WERI-Rb-1 (cell line): ENCODE measurements at regions not wholly inside any gene's neighbourhood (a gene's known extent, or its start where the extent isn't known, plus 50 kb on each side); places are given as distances from the start of the nearest gene placed in this dataset.

Experiments used
- DNase-seq: peaks from one replicate; pipeline ENCODE4 v3.0.0-alpha.2; 2020
- H3K27ac ChIP-seq: fragments of 250-450 bp; sonication (Bioruptor Pico); 2 replicates; pipeline ENCODE4 v1.5.1; 2020; ENCODE audit warnings: mild to moderate bottlenecking, moderate library complexity
- H3K27me3 ChIP-seq: fragments of 250-450 bp; sonication (Bioruptor Pico); 2 replicates; pipeline ENCODE4 v1.5.1; 2021; ENCODE audit warnings: mild to moderate bottlenecking, low read depth, moderate library complexity; ENCODE audit not compliant: insufficient read depth, severe bottlenecking
- H3K36me3 ChIP-seq: fragments of 250-450 bp; sonication (Bioruptor Pico); 2 replicates; pipeline ENCODE4 v1.5.1; 2020; ENCODE audit warnings: mild to moderate bottlenecking, moderate library complexity
- H3K4me3 ChIP-seq: 2 replicates; pipeline ENCODE4 v1.5.1; 2011; ENCODE audit warnings: low read depth, mild to moderate bottlenecking, control low read depth, low read length
- H3K9me3 ChIP-seq: fragments of 250-450 bp; sonication (Bioruptor Pico); 2 replicates; pipeline ENCODE4 v1.5.1; 2021; ENCODE audit warnings: mild to moderate bottlenecking, moderate library complexity; ENCODE audit not compliant: severe bottlenecking
- TF ChIP-seq, protein P1 (sequence below): IDR thresholded peaks from 2 replicates; pipeline ENCODE4 v1.5.1; 2011; ENCODE audit warnings: low read depth, mild to moderate bottlenecking, control low read depth, inconsistent platforms, low read length

DNA sequence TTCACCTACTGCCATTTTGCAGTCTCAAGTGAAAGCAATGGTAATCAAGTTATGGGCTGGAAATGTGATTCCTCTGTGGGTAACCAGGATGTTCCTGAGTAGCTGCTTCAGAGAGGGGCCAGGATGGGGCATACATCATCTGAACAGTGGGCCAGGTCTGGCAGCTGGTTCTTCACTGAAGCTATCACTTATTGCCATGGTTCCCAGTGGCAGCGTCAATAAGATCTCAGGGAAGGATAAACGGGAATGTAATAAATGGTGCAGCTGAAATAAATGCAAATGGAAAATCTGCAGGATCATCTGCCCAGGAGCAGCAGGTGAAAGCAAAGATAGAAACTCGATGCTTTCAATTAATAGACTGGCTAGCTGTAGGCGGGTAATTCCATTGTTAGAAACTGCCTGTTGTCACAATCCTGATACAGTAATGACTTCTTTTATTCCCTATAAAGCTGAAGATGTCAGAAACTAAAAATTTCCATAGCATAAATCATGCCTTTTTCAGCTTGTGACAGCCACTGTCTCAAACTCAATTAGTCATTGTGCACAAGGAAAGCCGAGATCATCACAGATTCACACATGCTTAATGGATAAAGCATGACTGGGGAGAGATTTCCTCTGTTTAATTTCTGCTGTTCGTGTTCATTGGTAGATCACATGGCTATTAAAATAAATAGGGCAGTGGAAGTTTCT is 56.2 kb upstream of the CCDC85A start:
- H3K27ac ChIP-seq: no peak overlapping the region
- H3K27me3 ChIP-seq: no peaks in the 10 kb centered on the region
- no peak overlapping the region for H3K4me3 ChIP-seq
- H3K36me3 ChIP-seq: no peaks in the 10 kb centered on the region
- no peak for DNase-seq
- TF ChIP-seq, protein P1, sequence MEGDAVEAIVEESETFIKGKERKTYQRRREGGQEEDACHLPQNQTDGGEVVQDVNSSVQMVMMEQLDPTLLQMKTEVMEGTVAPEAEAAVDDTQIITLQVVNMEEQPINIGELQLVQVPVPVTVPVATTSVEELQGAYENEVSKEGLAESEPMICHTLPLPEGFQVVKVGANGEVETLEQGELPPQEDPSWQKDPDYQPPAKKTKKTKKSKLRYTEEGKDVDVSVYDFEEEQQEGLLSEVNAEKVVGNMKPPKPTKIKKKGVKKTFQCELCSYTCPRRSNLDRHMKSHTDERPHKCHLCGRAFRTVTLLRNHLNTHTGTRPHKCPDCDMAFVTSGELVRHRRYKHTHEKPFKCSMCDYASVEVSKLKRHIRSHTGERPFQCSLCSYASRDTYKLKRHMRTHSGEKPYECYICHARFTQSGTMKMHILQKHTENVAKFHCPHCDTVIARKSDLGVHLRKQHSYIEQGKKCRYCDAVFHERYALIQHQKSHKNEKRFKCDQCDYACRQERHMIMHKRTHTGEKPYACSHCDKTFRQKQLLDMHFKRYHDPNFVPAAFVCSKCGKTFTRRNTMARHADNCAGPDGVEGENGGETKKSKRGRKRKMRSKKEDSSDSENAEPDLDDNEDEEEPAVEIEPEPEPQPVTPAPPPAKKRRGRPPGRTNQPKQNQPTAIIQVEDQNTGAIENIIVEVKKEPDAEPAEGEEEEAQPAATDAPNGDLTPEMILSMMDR: no peak
- H3K9me3 ChIP-seq: no peaks in the 10 kb centered on the region

DNA sequence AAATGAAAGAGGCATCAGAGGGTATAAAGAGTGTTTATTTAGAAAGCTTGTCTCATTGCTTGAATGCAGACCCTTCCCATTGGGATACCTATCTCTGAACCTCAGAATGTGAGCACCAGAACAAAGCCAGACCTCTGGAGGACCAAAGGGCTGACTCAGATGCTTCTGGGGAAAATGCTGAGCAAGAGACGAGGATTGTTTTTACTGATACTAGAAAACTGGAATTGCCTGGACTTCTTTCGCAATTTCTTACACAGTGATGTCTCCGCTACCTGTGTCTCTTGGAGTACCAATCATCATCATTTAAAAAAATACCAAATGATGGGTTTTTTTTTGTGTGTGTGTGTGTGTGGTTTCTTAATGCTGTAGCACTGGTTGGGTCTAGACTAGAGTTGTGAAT is 55.6 kb upstream of the CCDC85A start:
- no peak overlapping the region for H3K27ac ChIP-seq
- TF ChIP-seq, protein P1: no peak
- no peaks in the 10 kb centered on the region for H3K9me3 ChIP-seq
- no peaks in the 10 kb centered on the region for H3K36me3 ChIP-seq
- H3K27me3 ChIP-seq: no peaks in the 10 kb centered on the region
- DNase-seq: no peak
- H3K4me3 ChIP-seq: no peak overlapping the region

DNA sequence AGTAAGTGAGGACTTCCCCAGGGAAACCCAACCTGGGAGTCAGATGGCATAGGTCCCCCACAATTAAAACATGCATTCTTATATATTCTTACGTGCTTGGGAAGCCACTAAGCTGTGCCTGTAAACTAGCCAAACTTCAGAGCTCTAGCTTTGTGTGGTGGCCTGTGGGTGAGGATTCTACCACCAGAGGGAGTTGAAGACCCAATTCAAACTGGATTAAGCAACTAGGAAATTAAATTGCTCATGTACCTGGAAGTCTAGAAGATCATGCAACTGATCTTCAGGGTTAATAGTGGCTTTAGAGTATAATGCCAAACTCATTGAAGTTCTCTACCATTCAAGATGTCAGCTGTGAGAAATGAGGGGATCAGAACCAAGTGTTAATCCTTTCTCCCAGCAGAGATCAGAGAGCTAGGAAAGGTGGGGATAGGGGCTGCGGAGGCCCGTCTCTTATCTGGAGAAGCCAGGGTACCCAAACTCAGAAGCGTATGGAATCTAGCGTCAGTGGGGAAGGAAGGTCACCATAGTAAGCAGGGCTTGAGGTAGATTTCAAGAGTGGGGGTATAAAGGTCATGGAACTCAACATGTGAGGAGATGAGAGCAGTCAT is 53.2 kb upstream of the CCDC85A start:
- no peak overlapping the region for H3K27ac ChIP-seq
- TF ChIP-seq, protein P1: peak; percentile 82
- no peaks in the 10 kb centered on the region for H3K36me3 ChIP-seq
- H3K9me3 ChIP-seq: no peaks in the 10 kb centered on the region
- peak; percentile 77 for DNase-seq
- H3K4me3 ChIP-seq: no peak overlapping the region
- no peaks in the 10 kb centered on the region for H3K27me3 ChIP-seq

DNA sequence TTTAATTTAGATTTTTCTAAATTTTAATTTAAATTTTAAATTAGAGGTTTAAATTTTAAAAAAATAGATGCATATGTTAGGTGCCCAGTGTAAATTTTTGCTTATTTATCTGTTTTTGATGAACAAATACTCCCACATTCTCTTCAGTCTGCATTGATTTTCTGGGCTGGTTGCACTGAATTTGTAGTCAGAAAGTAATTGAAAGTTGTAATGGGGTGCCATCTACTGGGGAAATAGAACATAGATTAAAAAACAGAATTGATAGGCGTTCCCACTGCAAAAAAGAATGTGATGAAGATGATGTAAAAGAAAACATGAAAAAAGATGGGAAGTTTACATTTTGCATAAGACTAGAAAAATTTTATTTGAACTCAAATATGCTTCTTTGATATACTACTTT is 51.7 kb upstream of the CCDC85A start:
- H3K27ac ChIP-seq: no peak overlapping the region
- no peaks in the 10 kb centered on the region for H3K27me3 ChIP-seq
- no peaks in the 10 kb centered on the region for H3K36me3 ChIP-seq
- no peak for DNase-seq
- TF ChIP-seq, protein P1: peak; percentile 23; the same call in 1 of the 2 replicates
- no peaks in the 10 kb centered on the region for H3K9me3 ChIP-seq
- no peak overlapping the region for H3K4me3 ChIP-seq

DNA sequence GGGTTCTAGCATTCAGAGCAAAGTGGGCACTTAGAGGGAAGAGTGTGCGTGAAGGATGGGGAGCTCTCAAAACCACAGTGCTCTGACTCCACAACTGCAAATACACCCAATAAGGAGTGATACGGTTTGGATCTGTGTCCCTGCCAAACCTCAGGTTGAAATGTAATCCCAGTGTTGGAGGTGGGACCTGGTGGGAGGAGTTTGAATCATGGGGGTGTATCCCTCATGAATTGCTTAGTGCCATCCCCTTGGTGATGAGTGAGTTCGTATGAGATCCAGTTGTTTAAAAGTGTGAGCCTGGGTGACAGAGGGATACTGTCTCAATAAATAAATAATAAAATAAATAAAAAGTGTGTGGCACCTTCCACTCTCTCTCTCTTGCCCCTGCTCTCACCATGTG is 50.3 kb upstream of the CCDC85A start:
- DNase-seq: no peak
- H3K27ac ChIP-seq: no peak overlapping the region
- TF ChIP-seq, protein P1: no peak
- H3K27me3 ChIP-seq: no peaks in the 10 kb centered on the region
- peaks cover 6% of the 10 kb centered on the region for H3K9me3 ChIP-seq
- H3K4me3 ChIP-seq: no peak overlapping the region
- no peaks in the 10 kb centered on the region for H3K36me3 ChIP-seq
